ENCODE measurements at regions not wholly inside any gene's neighbourhood (a gene's known extent, or its start where the extent isn't known, plus 50 kb on each side); places are given as distances from the start of the nearest gene placed in this dataset.

GRCh38 chr18:41761333-41762018 lies 193.6 kb upstream of the PIK3C3 start:
- in situ Hi-C loops (cut with MboI; ENCODE audit: low pct_unique_long_range_greater_than_20kb, low sequenced_read_pairs): no loop called here
- no peak for DNase-seq

- in situ Hi-C loops (cut with MboI; ENCODE audit: low pct_unique_long_range_greater_than_20kb, low sequenced_read_pairs): no loop called here
- no peak for DNase-seq
These were observed 196.5 kb upstream of the PIK3C3 start for GRCh38 chr18:41758534-41758933.

GRCh38 chr18:41756141-41756540 lies 198.9 kb upstream of the PIK3C3 start:
- in situ Hi-C loops (cut with MboI; ENCODE audit: low pct_unique_long_range_greater_than_20kb, low sequenced_read_pairs): no loop called here
- DNase-seq: no peak

GRCh38 chr18:41754332-41754731 lies 200.7 kb upstream of the PIK3C3 start:
- DNase-seq: no peak
- in situ Hi-C loops (cut with MboI; ENCODE audit: low pct_unique_long_range_greater_than_20kb, low sequenced_read_pairs): no loop called here

GRCh38 chr18:41753826-41754225 lies 201.2 kb upstream of the PIK3C3 start:
- in situ Hi-C loops (cut with MboI; ENCODE audit: low pct_unique_long_range_greater_than_20kb, low sequenced_read_pairs): no loop called here
- DNase-seq: no peak

- in situ Hi-C loops (cut with MboI; ENCODE audit: low pct_unique_long_range_greater_than_20kb, low sequenced_read_pairs): no loop called here
- DNase-seq: no peak
These were observed 202.2 kb upstream of the PIK3C3 start for GRCh38 chr18:41752826-41753225.

GRCh38 chr18:41751652-41752051 lies 203.4 kb upstream of the PIK3C3 start:
- in situ Hi-C loops (cut with MboI; ENCODE audit: low pct_unique_long_range_greater_than_20kb, low sequenced_read_pairs): no loop called here
- DNase-seq: no peak

- in situ Hi-C loops (cut with MboI; ENCODE audit: low pct_unique_long_range_greater_than_20kb, low sequenced_read_pairs): no loop called here
- no peak for DNase-seq
These were observed 203.9 kb upstream of the PIK3C3 start for GRCh38 chr18:41751161-41751560.

- in situ Hi-C loops (cut with MboI; ENCODE audit: low pct_unique_long_range_greater_than_20kb, low sequenced_read_pairs): no loop called here
- no peak for DNase-seq
These were observed 207.3 kb upstream of the PIK3C3 start for GRCh38 chr18:41747723-41748242.

GRCh38 chr18:41745166-41746049 lies 209.6 kb upstream of the PIK3C3 start:
- peak; percentile 48 for DNase-seq
- in situ Hi-C loops (cut with MboI; ENCODE audit: low pct_unique_long_range_greater_than_20kb, low sequenced_read_pairs): no loop called here

GRCh38 chr18:41744421-41745030 lies 210.5 kb upstream of the PIK3C3 start:
- in situ Hi-C loops (cut with MboI; ENCODE audit: low pct_unique_long_range_greater_than_20kb, low sequenced_read_pairs): no loop called here
- DNase-seq: no peak

GRCh38 chr18:41737218-41737617 lies 217.8 kb upstream of the PIK3C3 start:
- in situ Hi-C loops (cut with MboI; ENCODE audit: low pct_unique_long_range_greater_than_20kb, low sequenced_read_pairs): no loop called here
- DNase-seq: no peak

GRCh38 chr18:41734917-41735316 lies 220.1 kb upstream of the PIK3C3 start:
- in situ Hi-C loops (cut with MboI; ENCODE audit: low pct_unique_long_range_greater_than_20kb, low sequenced_read_pairs): no loop called here
- no peak for DNase-seq

GRCh38 chr18:41732356-41732755 lies 222.7 kb upstream of the PIK3C3 start:
- no peak for DNase-seq
- in situ Hi-C loops (cut with MboI; ENCODE audit: low pct_unique_long_range_greater_than_20kb, low sequenced_read_pairs): no loop called here

- in situ Hi-C loops (cut with MboI; ENCODE audit: low pct_unique_long_range_greater_than_20kb, low sequenced_read_pairs): no loop called here
- no peak for DNase-seq
These were observed 223.2 kb upstream of the PIK3C3 start for GRCh38 chr18:41731884-41732283.

GRCh38 chr18:41724195-41724594 lies 230.8 kb upstream of the PIK3C3 start:
- DNase-seq: no peak
- in situ Hi-C loops (cut with MboI; ENCODE audit: low pct_unique_long_range_greater_than_20kb, low sequenced_read_pairs): no loop called here

GRCh38 chr18:41721103-41721790 lies 233.8 kb upstream of the PIK3C3 start:
- no peak for DNase-seq
- in situ Hi-C loops (cut with MboI; ENCODE audit: low pct_unique_long_range_greater_than_20kb, low sequenced_read_pairs): no loop called here

- in situ Hi-C loops (cut with MboI; ENCODE audit: low pct_unique_long_range_greater_than_20kb, low sequenced_read_pairs): no loop called here
- DNase-seq: no peak
These were observed 234.8 kb upstream of the PIK3C3 start for GRCh38 chr18:41720226-41720625.

GRCh38 chr18:41719808-41720207 lies 235.2 kb upstream of the PIK3C3 start:
- DNase-seq: no peak
- in situ Hi-C loops (cut with MboI; ENCODE audit: low pct_unique_long_range_greater_than_20kb, low sequenced_read_pairs): no loop called here
